Neural progenitor cell (in vitro differentiated cells): ENCODE measurements at regions not wholly inside any gene's neighbourhood (a gene's known extent, or its start where the extent isn't known, plus 50 kb on each side); places are given as distances from the start of the nearest gene placed in this dataset.

Source experiments
- CTCF ChIP-seq: fragments of 200-600 bp; sonication (generic); IDR thresholded peaks from 2 replicates; pipeline ENCODE4 v1.5.1; 2017; ENCODE audit warnings: antibody characterized with exemption, mild to moderate bottlenecking
- EZH2 ChIP-seq: fragments of 200-600 bp; sonication (generic); IDR thresholded peaks from 2 replicates; pipeline ENCODE4 v1.6.1; 2017; ENCODE audit warnings: antibody characterized with exemption, mild to moderate bottlenecking, moderate library complexity
- EZH2phosphoT487 ChIP-seq: fragments of 200-600 bp; sonication (generic); IDR thresholded peaks from 2 replicates; pipeline ENCODE4 v1.6.1; 2017; ENCODE audit warnings: antibody characterized with exemption

- TF ChIP-seq CTCF (no peak), EZH2 (no peak), EZH2phosphoT487 (no peak)
Observed at GRCh38 chr2:241936457-241937133, 67.1 kb downstream of the RTP5 start.
